OCI-LY1 (cell line): ENCODE measurements at regions not wholly inside any gene's neighbourhood (a gene's known extent, or its start where the extent isn't known, plus 50 kb on each side); places are given as distances from the start of the nearest gene placed in this dataset.

ENCODE experiments used
- H2AFZ ChIP-seq: fragments of 200-600 bp; sonication (generic), shearing (Covaris generic); 2 replicates; pipeline ENCODE4 v1.6.0; 2014; ENCODE audit warnings: antibody characterized with exemption, mild to moderate bottlenecking, low read length
- H3F3A ChIP-seq: fragments of 200-600 bp; sonication (generic), shearing (Covaris generic); 2 replicates; pipeline ENCODE4 v1.6.0; 2014; ENCODE audit warnings: mild to moderate bottlenecking, antibody characterized with exemption, low read length, moderate library complexity; ENCODE audit not compliant: insufficient read depth
- H3K27ac ChIP-seq: fragments of 200-600 bp; sonication (generic); 2 replicates; pipeline ENCODE4 v1.5.1; 2014; ENCODE audit warnings: low read length, mixed run types, mild to moderate bottlenecking, low read depth; ENCODE audit not compliant: poor library complexity, severe bottlenecking
- H3K27me3 ChIP-seq: fragments of 200-600 bp; sonication (generic); 2 replicates; pipeline ENCODE4 v1.6.0; 2014; ENCODE audit warnings: antibody characterized with exemption, mild to moderate bottlenecking, low read length, moderate library complexity; ENCODE audit not compliant: insufficient read depth
- H3K36me3 ChIP-seq: fragments of 200-600 bp; sonication (generic); 2 replicates; pipeline ENCODE4 v1.6.1; 2014; ENCODE audit warnings: mild to moderate bottlenecking, antibody characterized with exemption, low read length, moderate library complexity, mixed read lengths; ENCODE audit not compliant: insufficient read depth
- H3K4me1 ChIP-seq: fragments of 200-600 bp; sonication (generic); 2 replicates; pipeline ENCODE4 v1.5.1; 2014; ENCODE audit warnings: mild to moderate bottlenecking, low read length, moderate library complexity; ENCODE audit not compliant: insufficient read depth, severe bottlenecking
- H3K4me2 ChIP-seq: fragments of 200-600 bp; sonication (generic), shearing (Covaris generic); 2 replicates; pipeline ENCODE4 v1.6.1; 2014; ENCODE audit warnings: low read length
- H3K4me3 ChIP-seq: fragments of 200-600 bp; sonication (generic); 2 replicates; pipeline ENCODE4 v1.5.1; 2014; ENCODE audit warnings: low read length, low read depth, mild to moderate bottlenecking, mixed read lengths; ENCODE audit not compliant: poor library complexity, severe bottlenecking
- H3K79me2 ChIP-seq: fragments of 200-600 bp; shearing (Covaris generic); 2 replicates; pipeline ENCODE4 v1.6.1; 2016; ENCODE audit warnings: mixed run types, low read length, mixed read lengths; ENCODE audit not compliant: insufficient read depth
- H3K9ac ChIP-seq: fragments of 200-600 bp; sonication (generic), shearing (Covaris generic); 2 replicates; pipeline ENCODE4 v1.6.1; 2014; ENCODE audit warnings: mild to moderate bottlenecking, low read length, mixed read lengths
- H3K9me2 ChIP-seq: fragments of 200-600 bp; sonication (generic), shearing (Covaris generic); 2 replicates; pipeline ENCODE4 v1.6.1; 2014; ENCODE audit warnings: low read depth, mild to moderate bottlenecking, low read length, mixed read lengths
- H3K9me3 ChIP-seq: fragments of 200-600 bp; shearing (Covaris generic); 2 replicates; pipeline ENCODE4 v1.6.1; 2014; ENCODE audit warnings: low read length, mixed read lengths
- H4K20me1 ChIP-seq: fragments of 200-600 bp; sonication (generic), shearing (Covaris generic); 2 replicates; pipeline ENCODE4 v1.6.0; 2016; ENCODE audit warnings: mild to moderate bottlenecking, low read length; ENCODE audit not compliant: insufficient read depth
- EZH2 ChIP-seq: fragments of 200-600 bp; sonication (generic), shearing (Covaris generic); IDR thresholded peaks from 2 replicates; pipeline ENCODE4 v1.8.0; 2017; ENCODE audit warnings: borderline replicate concordance, mixed run types, mild to moderate bottlenecking, antibody characterized with exemption, low read length, moderate library complexity, mixed read lengths
- TF ChIP-seq, protein P1 (sequence below): fragments of 200-600 bp; sonication (generic), shearing (Covaris generic); IDR thresholded peaks from 2 replicates; pipeline ENCODE4 v1.5.1; 2017; ENCODE audit warnings: mild to moderate bottlenecking, antibody characterized with exemption, low read length, moderate library complexity, mixed read lengths

DNA sequence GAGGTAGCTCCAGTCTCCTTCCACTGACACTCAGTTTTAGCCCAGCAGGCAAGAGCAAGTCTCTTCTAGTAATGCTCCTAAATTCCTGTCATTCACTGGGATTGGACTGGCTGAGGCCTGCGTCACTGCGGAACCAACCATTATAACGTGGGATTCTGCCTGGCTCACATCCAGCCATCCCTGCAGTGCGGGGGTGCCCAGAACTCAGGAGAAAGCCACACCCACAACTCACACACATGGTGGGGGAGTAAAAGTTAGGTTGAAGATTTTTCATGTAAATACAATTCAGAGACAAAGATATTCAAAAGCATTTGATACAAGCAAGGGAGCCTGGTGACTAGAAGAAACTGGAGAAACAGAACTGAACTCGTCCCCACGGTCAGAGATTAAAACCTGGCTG, 504.0 kb upstream of the CDH4 start:
- Histone ChIP-seq H3F3A (no peaks in the 10 kb centered on the region), H3K9me3 (no peaks in the 10 kb centered on the region), H3K4me1 (no peaks in the 10 kb centered on the region), H4K20me1 (no peaks in the 10 kb centered on the region), H3K27ac (no peak overlapping the region), H2AFZ (no peak overlapping the region), H3K4me2 (no peak overlapping the region), H3K27me3 (no peaks in the 10 kb centered on the region), H3K36me3 (no peaks in the 10 kb centered on the region), H3K4me3 (no peak overlapping the region), H3K9me2 (no peaks in the 10 kb centered on the region), H3K79me2 (no peaks in the 10 kb centered on the region), H3K9ac (no peak overlapping the region)
- TF ChIP-seq EZH2 = no peak
- TF ChIP-seq, protein P1, sequence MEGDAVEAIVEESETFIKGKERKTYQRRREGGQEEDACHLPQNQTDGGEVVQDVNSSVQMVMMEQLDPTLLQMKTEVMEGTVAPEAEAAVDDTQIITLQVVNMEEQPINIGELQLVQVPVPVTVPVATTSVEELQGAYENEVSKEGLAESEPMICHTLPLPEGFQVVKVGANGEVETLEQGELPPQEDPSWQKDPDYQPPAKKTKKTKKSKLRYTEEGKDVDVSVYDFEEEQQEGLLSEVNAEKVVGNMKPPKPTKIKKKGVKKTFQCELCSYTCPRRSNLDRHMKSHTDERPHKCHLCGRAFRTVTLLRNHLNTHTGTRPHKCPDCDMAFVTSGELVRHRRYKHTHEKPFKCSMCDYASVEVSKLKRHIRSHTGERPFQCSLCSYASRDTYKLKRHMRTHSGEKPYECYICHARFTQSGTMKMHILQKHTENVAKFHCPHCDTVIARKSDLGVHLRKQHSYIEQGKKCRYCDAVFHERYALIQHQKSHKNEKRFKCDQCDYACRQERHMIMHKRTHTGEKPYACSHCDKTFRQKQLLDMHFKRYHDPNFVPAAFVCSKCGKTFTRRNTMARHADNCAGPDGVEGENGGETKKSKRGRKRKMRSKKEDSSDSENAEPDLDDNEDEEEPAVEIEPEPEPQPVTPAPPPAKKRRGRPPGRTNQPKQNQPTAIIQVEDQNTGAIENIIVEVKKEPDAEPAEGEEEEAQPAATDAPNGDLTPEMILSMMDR = no peak

DNA sequence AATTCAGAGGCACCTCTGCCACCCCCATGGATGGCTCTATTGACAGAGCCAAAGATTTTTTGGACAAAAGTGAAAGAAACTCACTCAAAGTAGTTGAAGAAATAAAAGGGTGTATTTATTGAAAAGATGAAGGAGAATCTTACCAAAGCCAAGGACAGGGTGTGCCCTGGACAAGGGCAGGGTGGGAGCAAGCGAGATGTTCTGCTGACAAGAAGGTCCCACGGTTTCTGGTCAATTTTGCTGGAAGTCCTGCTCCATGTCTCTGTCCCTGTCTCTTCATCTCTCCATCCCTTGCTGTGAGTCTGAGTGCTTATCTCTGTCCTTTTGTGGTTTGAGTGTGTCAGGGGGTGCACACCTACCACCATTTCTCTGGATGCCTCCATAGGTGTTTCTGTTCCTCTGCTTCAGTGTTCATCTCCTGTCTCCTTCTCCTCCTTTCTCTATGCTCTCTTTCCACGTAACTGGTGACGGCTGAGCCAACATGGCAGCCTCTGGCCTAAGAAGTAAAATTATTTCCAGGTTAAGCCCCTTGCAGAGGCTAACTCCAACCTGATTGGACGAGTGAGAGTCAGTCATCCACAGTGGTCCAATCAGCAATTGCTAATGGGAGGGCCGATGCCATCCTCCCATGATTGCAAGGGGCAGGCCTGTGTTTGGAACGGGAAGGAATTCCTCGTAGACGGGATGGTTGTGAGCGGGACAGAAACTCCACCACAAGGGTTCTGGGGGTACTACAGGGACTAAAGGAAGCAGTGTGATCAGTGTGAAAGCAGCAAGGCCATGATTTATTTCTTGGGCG, 502.1 kb upstream of the CDH4 start:
- H2AFZ ChIP-seq = no peak overlapping the region
- no peaks in the 10 kb centered on the region for H3K4me1 ChIP-seq
- H3K9me2 ChIP-seq = no peaks in the 10 kb centered on the region
- H3K9me3 ChIP-seq = no peaks in the 10 kb centered on the region
- H3F3A ChIP-seq = no peaks in the 10 kb centered on the region
- H3K4me3 ChIP-seq = no peak overlapping the region
- no peak overlapping the region for H3K27ac ChIP-seq
- no peak for TF ChIP-seq EZH2
- TF ChIP-seq, protein P1 = no peak
- H3K36me3 ChIP-seq = no peaks in the 10 kb centered on the region
- no peaks in the 10 kb centered on the region for H3K79me2 ChIP-seq
- no peaks in the 10 kb centered on the region for H4K20me1 ChIP-seq
- no peak overlapping the region for H3K4me2 ChIP-seq
- no peaks in the 10 kb centered on the region for H3K27me3 ChIP-seq
- H3K9ac ChIP-seq = no peak overlapping the region

DNA sequence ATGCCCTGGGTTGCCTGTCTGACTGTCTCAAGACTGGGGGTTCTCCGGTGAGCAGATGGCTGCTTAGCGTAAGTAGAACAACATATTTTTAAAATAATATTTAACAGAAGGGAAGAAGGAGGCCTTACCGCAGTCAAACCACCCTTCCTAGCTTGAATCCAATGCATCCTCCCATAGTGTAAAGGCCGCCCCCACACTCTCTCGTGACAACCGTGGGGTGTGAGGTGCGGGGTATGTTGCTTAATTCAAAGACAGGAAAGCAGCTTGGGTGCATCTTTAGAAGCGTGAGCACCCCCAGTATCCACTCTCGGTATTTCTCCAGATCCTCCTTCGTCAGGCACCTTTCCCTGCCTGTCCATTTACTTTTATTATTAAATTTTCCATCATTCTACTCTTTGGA, 501.2 kb upstream of the CDH4 start:
- no peaks in the 10 kb centered on the region for H3K27me3 ChIP-seq
- H3K9me2 ChIP-seq = no peaks in the 10 kb centered on the region
- no peaks in the 10 kb centered on the region for H4K20me1 ChIP-seq
- no peaks in the 10 kb centered on the region for H3F3A ChIP-seq
- no peaks in the 10 kb centered on the region for H3K36me3 ChIP-seq
- H3K27ac ChIP-seq = no peak overlapping the region
- H3K9ac ChIP-seq = no peak overlapping the region
- H2AFZ ChIP-seq = no peak overlapping the region
- no peaks in the 10 kb centered on the region for H3K79me2 ChIP-seq
- H3K4me2 ChIP-seq = no peak overlapping the region
- no peak overlapping the region for H3K4me3 ChIP-seq
- TF ChIP-seq, protein P1 = no peak
- no peak for TF ChIP-seq EZH2
- no peaks in the 10 kb centered on the region for H3K9me3 ChIP-seq
- H3K4me1 ChIP-seq = no peaks in the 10 kb centered on the region
